Astrocyte (in vitro differentiated cells and primary cell): ENCODE measurements at regions not wholly inside any gene's neighbourhood (a gene's known extent, or its start where the extent isn't known, plus 50 kb on each side); places are given as distances from the start of the nearest gene placed in this dataset.

Experiments used
- EZH2 ChIP-seq: IDR thresholded peaks from 2 replicates; pipeline ENCODE4 v1.6.1; 2012; ENCODE audit warnings: mild to moderate bottlenecking, low read length, inconsistent platforms; ENCODE audit not compliant: insufficient read depth
- TF ChIP-seq, protein P1 (sequence below): IDR thresholded peaks from 2 replicates; pipeline ENCODE4 v1.5.1; 2011; ENCODE audit warnings: low read depth, mild to moderate bottlenecking, inconsistent platforms, low read length, moderate library complexity; ENCODE audit not compliant: insufficient read depth

DNA sequence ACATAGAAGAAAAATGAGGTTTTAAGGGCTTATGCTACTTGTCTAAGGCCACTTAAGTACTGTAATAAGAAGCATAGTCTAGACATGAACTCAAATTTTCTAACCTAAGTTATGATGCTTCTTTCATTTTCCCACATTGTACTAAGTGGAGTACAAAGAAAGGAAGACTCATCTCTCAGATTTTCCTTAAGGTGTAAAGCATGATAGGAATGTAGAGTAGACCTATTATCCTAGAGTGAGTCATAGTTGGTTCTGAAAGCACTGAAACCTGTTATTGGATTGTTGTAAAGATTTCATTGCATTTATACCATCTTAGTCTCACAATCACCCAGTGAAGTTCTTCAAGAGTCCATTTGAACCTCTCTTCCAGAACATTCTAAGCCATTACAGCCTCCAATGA, 343.8 kb downstream of the TOX3 start:
- TF ChIP-seq, protein P1, sequence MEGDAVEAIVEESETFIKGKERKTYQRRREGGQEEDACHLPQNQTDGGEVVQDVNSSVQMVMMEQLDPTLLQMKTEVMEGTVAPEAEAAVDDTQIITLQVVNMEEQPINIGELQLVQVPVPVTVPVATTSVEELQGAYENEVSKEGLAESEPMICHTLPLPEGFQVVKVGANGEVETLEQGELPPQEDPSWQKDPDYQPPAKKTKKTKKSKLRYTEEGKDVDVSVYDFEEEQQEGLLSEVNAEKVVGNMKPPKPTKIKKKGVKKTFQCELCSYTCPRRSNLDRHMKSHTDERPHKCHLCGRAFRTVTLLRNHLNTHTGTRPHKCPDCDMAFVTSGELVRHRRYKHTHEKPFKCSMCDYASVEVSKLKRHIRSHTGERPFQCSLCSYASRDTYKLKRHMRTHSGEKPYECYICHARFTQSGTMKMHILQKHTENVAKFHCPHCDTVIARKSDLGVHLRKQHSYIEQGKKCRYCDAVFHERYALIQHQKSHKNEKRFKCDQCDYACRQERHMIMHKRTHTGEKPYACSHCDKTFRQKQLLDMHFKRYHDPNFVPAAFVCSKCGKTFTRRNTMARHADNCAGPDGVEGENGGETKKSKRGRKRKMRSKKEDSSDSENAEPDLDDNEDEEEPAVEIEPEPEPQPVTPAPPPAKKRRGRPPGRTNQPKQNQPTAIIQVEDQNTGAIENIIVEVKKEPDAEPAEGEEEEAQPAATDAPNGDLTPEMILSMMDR: no peak
- no peak for TF ChIP-seq EZH2
